ENCODE measurements at regions not wholly inside any gene's neighbourhood (a gene's known extent, or its start where the extent isn't known, plus 50 kb on each side); places are given as distances from the start of the nearest gene placed in this dataset.
"Not testable (repeated sequence)": the region's sequence is repeated elsewhere in the genome, so short reads cannot be mapped to it uniquely, and the experiment has no call there.

DNA sequence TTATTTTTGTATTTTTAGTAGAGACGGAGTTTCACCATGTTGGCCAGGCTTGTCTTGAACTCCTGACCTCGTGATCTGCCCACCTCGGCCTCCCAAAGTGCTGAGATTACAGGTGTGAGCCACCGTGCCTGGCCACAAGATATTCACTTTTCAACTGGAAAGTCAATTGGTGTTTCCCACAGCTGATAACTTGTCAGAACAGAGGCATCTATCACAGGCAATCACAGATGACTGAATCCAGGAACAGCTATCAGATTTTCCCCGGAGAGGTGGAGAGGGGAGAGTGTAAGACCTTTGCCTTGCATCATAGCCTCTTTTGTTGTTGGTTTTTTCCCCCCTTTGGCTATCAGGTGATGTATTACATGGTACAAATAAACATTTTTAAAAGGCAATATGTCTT is 84.5 kb downstream of the GADD45G start:
- H3K27ac ChIP-seq (ENCODE audit: low read depth in 2 of 2, low read length in 2 of 2); H3K36me3 ChIP-seq (ENCODE audit: control insufficient read depth in 2 of 2, insufficient read depth in 2 of 2, low read length in 2 of 2); H3K9me3 ChIP-seq (ENCODE audit: control insufficient read depth in 2 of 2, low read length in 2 of 2); H3K4me3 ChIP-seq (ENCODE audit: low read length in 2 of 2); H3K4me1 ChIP-seq (ENCODE audit: control insufficient read depth in 2 of 2, insufficient read depth in 2 of 2, low read length in 2 of 2); H3K9ac ChIP-seq (ENCODE audit: low read depth in 1 of 2, low read length in 2 of 2); H3K27me3 ChIP-seq (ENCODE audit: control insufficient read depth in 2 of 2, insufficient read depth in 2 of 2, low read length in 2 of 2): not testable (repeated sequence)

GRCh38 chr9:89690334-89690912 is 85.6 kb downstream of the GADD45G start:
- no peaks in the 10 kb centered on the region for H3K27me3 ChIP-seq (ENCODE audit: control insufficient read depth in 2 of 2, insufficient read depth in 2 of 2, low read length in 2 of 2)
- H3K9me3 ChIP-seq (ENCODE audit: control insufficient read depth in 2 of 2, low read length in 2 of 2), result no peaks in the 10 kb centered on the region
- H3K9ac ChIP-seq (ENCODE audit: low read depth in 1 of 2, low read length in 2 of 2), result no peak overlapping the region
- peaks cover 0 to 5% of the 10 kb centered on the region in 2 donors for H3K4me1 ChIP-seq (ENCODE audit: control insufficient read depth in 2 of 2, insufficient read depth in 2 of 2, low read length in 2 of 2)
- H3K36me3 ChIP-seq (ENCODE audit: control insufficient read depth in 2 of 2, insufficient read depth in 2 of 2, low read length in 2 of 2), result no peaks in the 10 kb centered on the region
- no peak overlapping the region for H3K4me3 ChIP-seq (ENCODE audit: low read length in 2 of 2)
- no peak overlapping the region for H3K27ac ChIP-seq (ENCODE audit: low read depth in 2 of 2, low read length in 2 of 2)

DNA sequence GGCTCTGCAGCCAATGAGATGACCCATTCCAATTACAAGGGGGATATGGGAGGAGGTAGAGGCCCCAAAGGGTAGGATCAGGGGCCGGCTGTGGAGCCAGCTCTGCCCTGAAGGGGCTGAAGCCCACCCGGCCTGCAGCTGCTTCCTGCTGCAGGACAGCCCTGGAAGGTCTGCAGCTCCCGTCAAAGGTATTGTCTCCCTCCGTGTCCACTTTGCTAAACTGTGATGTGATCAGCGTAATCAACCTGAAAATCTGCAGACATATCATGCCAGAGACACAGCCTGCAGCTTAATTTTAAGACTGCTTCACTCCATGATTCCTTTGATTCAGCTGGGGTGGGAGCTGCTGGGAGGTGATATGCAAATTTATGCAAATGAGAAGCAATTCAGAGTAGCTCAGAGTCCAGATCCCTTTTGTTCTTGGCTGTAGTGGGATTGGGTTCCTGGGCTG is 90.7 kb downstream of the GADD45G start:
- Histone ChIP-seq H3K27me3 (ENCODE audit: control insufficient read depth in 2 of 2, insufficient read depth in 2 of 2, low read length in 2 of 2) (no peaks in the 10 kb centered on the region), H3K36me3 (ENCODE audit: control insufficient read depth in 2 of 2, insufficient read depth in 2 of 2, low read length in 2 of 2) (no peaks in the 10 kb centered on the region), H3K9me3 (ENCODE audit: control insufficient read depth in 2 of 2, low read length in 2 of 2) (no peaks in the 10 kb centered on the region), H3K27ac (ENCODE audit: low read depth in 2 of 2, low read length in 2 of 2) (no peak overlapping the region), H3K9ac (ENCODE audit: low read depth in 1 of 2, low read length in 2 of 2) (no peak overlapping the region), H3K4me3 (ENCODE audit: low read length in 2 of 2) (no peak overlapping the region), H3K4me1 (ENCODE audit: control insufficient read depth in 2 of 2, insufficient read depth in 2 of 2, low read length in 2 of 2) (no peaks in the 10 kb centered on the region)

DNA sequence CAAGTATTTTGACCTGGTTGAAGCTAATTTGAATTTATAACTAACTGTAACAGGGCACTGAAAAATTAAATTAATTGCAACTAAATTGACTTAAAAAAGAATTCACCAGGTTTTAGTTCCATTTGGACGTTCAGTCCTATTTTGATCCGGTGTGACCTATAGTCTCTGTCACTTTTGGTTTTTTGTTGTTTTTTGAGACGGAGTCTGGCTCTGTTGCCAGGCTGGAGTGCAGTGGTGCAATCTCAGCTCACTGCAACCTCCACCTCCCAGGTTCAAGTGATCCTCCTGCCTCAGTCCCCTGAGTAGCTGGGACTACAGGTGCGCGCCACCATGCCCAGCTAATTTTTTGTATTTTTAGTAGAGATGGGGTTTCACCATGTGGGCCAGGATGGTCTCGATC is 91.2 kb downstream of the GADD45G start:
- H3K4me3 ChIP-seq (ENCODE audit: low read length in 2 of 2); H3K27me3 ChIP-seq (ENCODE audit: control insufficient read depth in 2 of 2, insufficient read depth in 2 of 2, low read length in 2 of 2); H3K4me1 ChIP-seq (ENCODE audit: control insufficient read depth in 2 of 2, insufficient read depth in 2 of 2, low read length in 2 of 2); H3K27ac ChIP-seq (ENCODE audit: low read depth in 2 of 2, low read length in 2 of 2); H3K36me3 ChIP-seq (ENCODE audit: control insufficient read depth in 2 of 2, insufficient read depth in 2 of 2, low read length in 2 of 2); H3K9me3 ChIP-seq (ENCODE audit: control insufficient read depth in 2 of 2, low read length in 2 of 2); H3K9ac ChIP-seq (ENCODE audit: low read depth in 1 of 2, low read length in 2 of 2): not testable (repeated sequence)

DNA sequence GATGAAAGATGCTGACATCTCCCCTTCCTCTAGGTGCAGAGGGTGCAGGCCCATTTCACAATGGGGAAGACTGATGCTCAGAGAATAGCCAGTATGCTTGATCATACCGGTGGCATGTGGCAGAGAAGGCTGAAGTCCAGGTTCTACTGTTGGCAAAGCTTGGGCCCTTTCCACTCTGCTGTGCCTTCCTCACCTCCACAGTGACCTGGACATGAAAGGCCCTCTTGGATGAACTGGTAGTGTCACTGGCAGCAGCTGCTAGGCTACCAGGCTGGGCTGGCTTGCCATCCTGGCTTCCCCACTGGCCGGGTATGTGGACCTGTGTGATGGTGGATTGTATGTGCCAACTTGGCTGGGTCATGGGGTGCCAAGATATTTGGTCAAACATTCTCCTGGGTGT is 92.0 kb downstream of the GADD45G start:
- Histone ChIP-seq H3K27ac (ENCODE audit: low read depth in 2 of 2, low read length in 2 of 2) (no peak overlapping the region), H3K9me3 (ENCODE audit: control insufficient read depth in 2 of 2, low read length in 2 of 2) (no peaks in the 10 kb centered on the region), H3K36me3 (ENCODE audit: control insufficient read depth in 2 of 2, insufficient read depth in 2 of 2, low read length in 2 of 2) (no peaks in the 10 kb centered on the region)

DNA sequence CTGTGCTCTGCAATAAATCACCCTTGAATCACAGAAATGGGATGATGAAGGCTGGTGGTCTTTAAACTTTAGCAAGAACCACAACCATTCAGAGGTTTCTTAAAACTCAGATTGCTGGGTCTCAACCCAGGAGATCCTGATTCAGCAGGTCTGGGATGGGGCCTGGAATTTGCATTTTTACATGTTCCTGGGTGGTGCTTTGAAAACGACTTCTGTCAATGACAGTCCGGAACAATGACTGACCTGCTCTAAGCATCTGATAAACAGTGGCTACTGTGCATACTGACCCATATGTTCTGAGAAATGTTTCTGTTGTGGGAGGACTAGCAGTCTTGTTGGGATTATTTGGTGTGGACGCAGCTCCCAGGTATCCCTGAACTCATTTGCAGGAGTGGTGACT is 92.7 kb downstream of the GADD45G start:
- Histone ChIP-seq H3K27me3 (ENCODE audit: control insufficient read depth in 2 of 2, insufficient read depth in 2 of 2, low read length in 2 of 2) (no peaks in the 10 kb centered on the region), H3K9ac (ENCODE audit: low read depth in 1 of 2, low read length in 2 of 2) (no peak overlapping the region), H3K4me1 (ENCODE audit: control insufficient read depth in 2 of 2, insufficient read depth in 2 of 2, low read length in 2 of 2) (no peaks in the 10 kb centered on the region), H3K4me3 (ENCODE audit: low read length in 2 of 2) (no peak overlapping the region), H3K36me3 (ENCODE audit: control insufficient read depth in 2 of 2, insufficient read depth in 2 of 2, low read length in 2 of 2) (no peaks in the 10 kb centered on the region), H3K27ac (ENCODE audit: low read depth in 2 of 2, low read length in 2 of 2) (no peak overlapping the region), H3K9me3 (ENCODE audit: control insufficient read depth in 2 of 2, low read length in 2 of 2) (no peaks in the 10 kb centered on the region)

More for the DNA sequence above, 92.0 kb downstream of the GADD45G start:
- Histone ChIP-seq H3K9ac (ENCODE audit: low read depth in 1 of 2, low read length in 2 of 2) (no peak overlapping the region), H3K4me3 (ENCODE audit: low read length in 2 of 2) (no peak overlapping the region), H3K4me1 (ENCODE audit: control insufficient read depth in 2 of 2, insufficient read depth in 2 of 2, low read length in 2 of 2) (no peaks in the 10 kb centered on the region), H3K27me3 (ENCODE audit: control insufficient read depth in 2 of 2, insufficient read depth in 2 of 2, low read length in 2 of 2) (no peaks in the 10 kb centered on the region)

DNA sequence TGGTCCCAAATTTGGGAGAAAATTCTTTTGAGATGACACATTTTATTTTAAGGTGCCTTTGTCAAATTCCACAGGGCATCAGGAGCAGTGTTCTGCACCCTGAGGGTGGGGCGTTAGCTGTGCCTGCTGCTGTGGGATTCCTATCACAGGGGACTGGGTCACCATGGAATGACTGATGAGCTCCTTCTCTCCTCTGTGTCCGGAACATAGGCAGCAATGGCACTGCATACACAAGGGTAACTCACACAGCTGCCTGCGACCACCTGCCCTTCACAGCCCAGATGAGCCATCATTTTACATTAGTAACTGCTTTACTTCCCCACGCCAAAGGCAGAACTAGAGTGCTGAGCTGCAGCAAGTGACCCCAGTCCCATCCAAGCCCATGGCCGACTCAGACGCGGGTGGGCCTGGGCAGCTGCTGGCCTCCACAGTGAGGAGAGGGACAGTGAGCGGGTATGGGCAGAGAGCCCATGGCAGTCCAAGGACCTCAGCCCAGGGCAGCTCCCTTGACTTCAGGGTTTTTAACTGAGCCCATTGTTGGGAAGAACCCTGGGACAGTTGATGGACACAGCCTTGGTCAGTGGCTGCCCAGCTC is 93.7 kb downstream of the GADD45G start:
- Histone ChIP-seq H3K4me3 (ENCODE audit: low read length in 2 of 2) (no peak overlapping the region), H3K27ac (ENCODE audit: low read depth in 2 of 2, low read length in 2 of 2) (no peak overlapping the region), H3K36me3 (ENCODE audit: control insufficient read depth in 2 of 2, insufficient read depth in 2 of 2, low read length in 2 of 2) (no peaks in the 10 kb centered on the region)

DNA sequence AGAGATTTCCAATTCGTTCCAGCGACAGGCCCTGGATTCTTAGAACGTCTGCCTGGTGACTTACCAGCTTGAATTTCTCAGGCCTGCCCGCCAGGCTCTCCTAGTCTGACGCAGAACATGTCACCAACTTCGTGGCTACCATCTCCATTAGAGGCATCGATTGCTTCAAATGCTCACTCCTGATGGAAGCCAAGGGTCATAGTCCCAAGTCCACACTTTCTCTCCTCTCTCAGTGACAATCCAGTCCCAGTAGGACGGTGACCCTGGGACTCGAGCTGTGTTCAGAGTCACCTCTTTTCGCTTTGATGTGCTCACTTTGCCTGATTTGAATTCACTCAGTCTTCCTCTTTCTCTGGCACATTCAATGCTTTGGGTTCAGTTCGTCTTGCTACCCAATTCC is 94.8 kb downstream of the GADD45G start:
- Histone ChIP-seq H3K4me1 (ENCODE audit: control insufficient read depth in 2 of 2, insufficient read depth in 2 of 2, low read length in 2 of 2) (no peaks in the 10 kb centered on the region), H3K36me3 (ENCODE audit: control insufficient read depth in 2 of 2, insufficient read depth in 2 of 2, low read length in 2 of 2) (no peaks in the 10 kb centered on the region), H3K9me3 (ENCODE audit: control insufficient read depth in 2 of 2, low read length in 2 of 2) (no peaks in the 10 kb centered on the region), H3K4me3 (ENCODE audit: low read length in 2 of 2) (no peak overlapping the region), H3K9ac (ENCODE audit: low read depth in 1 of 2, low read length in 2 of 2) (no peak overlapping the region), H3K27ac (ENCODE audit: low read depth in 2 of 2, low read length in 2 of 2) (no peak overlapping the region), H3K27me3 (ENCODE audit: control insufficient read depth in 2 of 2, insufficient read depth in 2 of 2, low read length in 2 of 2) (no peaks in the 10 kb centered on the region)

More for the DNA sequence above, 93.7 kb downstream of the GADD45G start:
- no peaks in the 10 kb centered on the region for H3K4me1 ChIP-seq (ENCODE audit: control insufficient read depth in 2 of 2, insufficient read depth in 2 of 2, low read length in 2 of 2)
- no peak overlapping the region for H3K9ac ChIP-seq (ENCODE audit: low read depth in 1 of 2, low read length in 2 of 2)
- no peaks in the 10 kb centered on the region for H3K27me3 ChIP-seq (ENCODE audit: control insufficient read depth in 2 of 2, insufficient read depth in 2 of 2, low read length in 2 of 2)
- no peaks in the 10 kb centered on the region for H3K9me3 ChIP-seq (ENCODE audit: control insufficient read depth in 2 of 2, low read length in 2 of 2)

DNA sequence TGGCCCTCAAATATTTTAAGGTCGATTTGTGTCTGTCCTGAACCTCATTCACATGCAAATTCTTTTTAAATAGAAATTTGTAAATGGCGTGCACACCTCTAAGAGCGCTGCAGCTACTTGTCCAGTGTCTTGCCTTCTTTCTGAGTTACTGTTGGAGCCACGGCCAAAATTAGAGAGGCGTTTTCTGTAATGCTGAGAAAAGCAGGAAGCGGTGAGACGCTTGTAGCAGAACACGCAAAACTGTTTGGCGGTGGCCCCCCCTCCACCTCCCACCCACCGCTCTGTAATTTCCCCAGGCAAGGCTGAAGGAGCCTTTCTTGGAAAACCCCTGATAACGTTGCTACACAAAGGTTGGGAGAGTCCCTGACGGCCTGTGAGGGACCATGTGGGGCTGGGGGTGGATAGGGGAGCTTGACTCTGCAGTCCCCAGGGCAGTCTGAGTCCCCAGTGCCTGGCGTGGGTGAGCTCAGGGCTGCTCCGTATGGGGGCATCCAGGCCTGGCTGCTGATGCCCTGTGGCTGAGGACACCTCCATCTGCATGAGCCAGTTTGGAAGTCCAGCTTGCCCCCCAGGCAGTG is 96.5 kb downstream of the GADD45G start:
- Histone ChIP-seq H3K9me3 (ENCODE audit: control insufficient read depth in 2 of 2, low read length in 2 of 2) (no peaks in the 10 kb centered on the region), H3K27ac (ENCODE audit: low read depth in 2 of 2, low read length in 2 of 2) (no peak overlapping the region), H3K36me3 (ENCODE audit: control insufficient read depth in 2 of 2, insufficient read depth in 2 of 2, low read length in 2 of 2) (no peaks in the 10 kb centered on the region), H3K4me1 (ENCODE audit: control insufficient read depth in 2 of 2, insufficient read depth in 2 of 2, low read length in 2 of 2) (no peaks in the 10 kb centered on the region), H3K9ac (ENCODE audit: low read depth in 1 of 2, low read length in 2 of 2) (no peak overlapping the region), H3K27me3 (ENCODE audit: control insufficient read depth in 2 of 2, insufficient read depth in 2 of 2, low read length in 2 of 2) (no peaks in the 10 kb centered on the region), H3K4me3 (ENCODE audit: low read length in 2 of 2) (no peak overlapping the region)

- no peaks in the 10 kb centered on the region for H3K36me3 ChIP-seq (ENCODE audit: control insufficient read depth in 2 of 2, insufficient read depth in 2 of 2, low read length in 2 of 2)
- H3K27me3 ChIP-seq (ENCODE audit: control insufficient read depth in 2 of 2, insufficient read depth in 2 of 2, low read length in 2 of 2), result no peaks in the 10 kb centered on the region
- no peak overlapping the region for H3K4me3 ChIP-seq (ENCODE audit: low read length in 2 of 2)
- no peaks in the 10 kb centered on the region for H3K4me1 ChIP-seq (ENCODE audit: control insufficient read depth in 2 of 2, insufficient read depth in 2 of 2, low read length in 2 of 2)
- no peaks in the 10 kb centered on the region for H3K9me3 ChIP-seq (ENCODE audit: control insufficient read depth in 2 of 2, low read length in 2 of 2)
- no peak overlapping the region for H3K9ac ChIP-seq (ENCODE audit: low read depth in 1 of 2, low read length in 2 of 2)
- no peak overlapping the region for H3K27ac ChIP-seq (ENCODE audit: low read depth in 2 of 2, low read length in 2 of 2)
These were observed 97.6 kb downstream of the GADD45G start for GRCh38 chr9:89702401-89702800.

All from mucosa of rectum (tissue), 2 donors.